ENCODE measurements at regions not wholly inside any gene's neighbourhood (a gene's known extent, or its start where the extent isn't known, plus 50 kb on each side); places are given as distances from the start of the nearest gene placed in this dataset.

DNA sequence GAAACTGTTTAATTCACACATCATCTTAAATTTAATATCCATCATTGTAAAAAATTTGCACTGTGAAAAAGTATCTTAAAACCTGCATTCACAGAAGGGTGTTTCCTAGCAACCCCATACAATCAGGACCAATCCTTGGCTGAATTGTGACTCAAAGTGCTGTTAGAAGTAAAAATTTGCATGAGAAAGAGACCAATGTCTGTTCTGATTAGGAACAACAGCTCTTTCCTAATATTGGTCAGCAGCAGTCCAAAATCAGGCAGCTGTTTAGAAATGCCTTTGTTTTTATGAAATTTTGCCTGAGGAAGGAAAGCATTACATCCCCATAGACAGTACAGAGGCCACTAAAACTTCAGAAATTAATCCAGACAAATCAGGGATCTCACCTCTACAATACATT is 987.0 kb downstream of the HACE1 start:
- TF ChIP-seq, protein P1, sequence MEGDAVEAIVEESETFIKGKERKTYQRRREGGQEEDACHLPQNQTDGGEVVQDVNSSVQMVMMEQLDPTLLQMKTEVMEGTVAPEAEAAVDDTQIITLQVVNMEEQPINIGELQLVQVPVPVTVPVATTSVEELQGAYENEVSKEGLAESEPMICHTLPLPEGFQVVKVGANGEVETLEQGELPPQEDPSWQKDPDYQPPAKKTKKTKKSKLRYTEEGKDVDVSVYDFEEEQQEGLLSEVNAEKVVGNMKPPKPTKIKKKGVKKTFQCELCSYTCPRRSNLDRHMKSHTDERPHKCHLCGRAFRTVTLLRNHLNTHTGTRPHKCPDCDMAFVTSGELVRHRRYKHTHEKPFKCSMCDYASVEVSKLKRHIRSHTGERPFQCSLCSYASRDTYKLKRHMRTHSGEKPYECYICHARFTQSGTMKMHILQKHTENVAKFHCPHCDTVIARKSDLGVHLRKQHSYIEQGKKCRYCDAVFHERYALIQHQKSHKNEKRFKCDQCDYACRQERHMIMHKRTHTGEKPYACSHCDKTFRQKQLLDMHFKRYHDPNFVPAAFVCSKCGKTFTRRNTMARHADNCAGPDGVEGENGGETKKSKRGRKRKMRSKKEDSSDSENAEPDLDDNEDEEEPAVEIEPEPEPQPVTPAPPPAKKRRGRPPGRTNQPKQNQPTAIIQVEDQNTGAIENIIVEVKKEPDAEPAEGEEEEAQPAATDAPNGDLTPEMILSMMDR (IDR thresholded peaks at IDR 0.05): no peak
- no peak for TF ChIP-seq POLR2A (IDR thresholded peaks at IDR 0.05)

Measured in testis (tissue), 2 donors.